Smooth muscle cell (in vitro differentiated cells): ENCODE measurements at regions not wholly inside any gene's neighbourhood (a gene's known extent, or its start where the extent isn't known, plus 50 kb on each side); places are given as distances from the start of the nearest gene placed in this dataset.

ENCODE experiments used
- DNase-seq: peaks from one replicate; lab custom pipeline; 2025; ENCODE audit not compliant: unreplicated experiment; lab: John Stamatoyannopoulos, UW
- H2AFZ ChIP-seq: fragments of 200-600 bp; sonication (generic); 2 replicates; pipeline ENCODE4 v1.6.0; 2016; ENCODE audit warnings: antibody characterized with exemption, low read depth, mild to moderate bottlenecking
- H3F3A ChIP-seq: fragments of 200-600 bp; sonication (generic); 2 replicates; pipeline ENCODE4 v1.6.0; 2017; ENCODE audit warnings: antibody characterized with exemption, low read depth
- H3K27ac ChIP-seq: fragments of 200-600 bp; sonication (generic); 2 replicates; pipeline ENCODE4 v1.5.1; 2016; ENCODE audit warnings: low read depth, mild to moderate bottlenecking
- H3K27me3 ChIP-seq: fragments of 200-600 bp; sonication (generic); 2 replicates; pipeline ENCODE4 v1.6.1; 2016; ENCODE audit warnings: low read depth, mild to moderate bottlenecking
- H3K36me3 ChIP-seq: fragments of 200-600 bp; sonication (generic); 2 replicates; pipeline ENCODE4 v1.5.1; 2016; ENCODE audit warnings: low read depth
- H3K4me1 ChIP-seq: fragments of 200-600 bp; sonication (generic); 2 replicates; pipeline ENCODE4 v1.5.1; 2016; ENCODE audit warnings: low read depth
- H3K4me2 ChIP-seq: fragments of 200-600 bp; sonication (generic); 2 replicates; pipeline ENCODE4 v1.6.0; 2016; ENCODE audit warnings: mild to moderate bottlenecking
- H3K4me3 ChIP-seq: fragments of 200-600 bp; sonication (generic); 2 replicates; pipeline ENCODE4 v1.5.1; 2016; ENCODE audit warnings: mild to moderate bottlenecking
- H3K79me2 ChIP-seq: fragments of 200-600 bp; sonication (generic); 2 replicates; pipeline ENCODE4 v1.6.0; 2016; ENCODE audit warnings: low read depth, mild to moderate bottlenecking
- H3K9ac ChIP-seq: fragments of 200-600 bp; sonication (generic); 2 replicates; pipeline ENCODE4 v1.6.0; 2016; ENCODE audit warnings: low read depth
- H3K9me3 ChIP-seq: fragments of 200-600 bp; sonication (generic); replicated peaks from 2 replicates; pipeline ENCODE4 v1.5.1; 2016; ENCODE audit warnings: low read depth
- H4K20me1 ChIP-seq: fragments of 200-600 bp; sonication (generic); 2 replicates; pipeline ENCODE4 v1.6.0; 2016; ENCODE audit warnings: low read depth
- WGBS: methylation state at CpG from one replicate; pipeline ENCODE4 v1.1.7; 2016; ENCODE audit warnings: low lambda C conversion rate; 5-methylcytosine and 5-hydroxymethylcytosine counted together
- TF ChIP-seq, protein P1 (sequence below): fragments of 200-600 bp; sonication (generic); IDR thresholded peaks from 2 replicates; pipeline ENCODE4 v1.5.1; 2017; ENCODE audit warnings: borderline replicate concordance, mild to moderate bottlenecking, antibody characterized with exemption; ENCODE audit not compliant: insufficient read depth, poor library complexity, severe bottlenecking

DNA sequence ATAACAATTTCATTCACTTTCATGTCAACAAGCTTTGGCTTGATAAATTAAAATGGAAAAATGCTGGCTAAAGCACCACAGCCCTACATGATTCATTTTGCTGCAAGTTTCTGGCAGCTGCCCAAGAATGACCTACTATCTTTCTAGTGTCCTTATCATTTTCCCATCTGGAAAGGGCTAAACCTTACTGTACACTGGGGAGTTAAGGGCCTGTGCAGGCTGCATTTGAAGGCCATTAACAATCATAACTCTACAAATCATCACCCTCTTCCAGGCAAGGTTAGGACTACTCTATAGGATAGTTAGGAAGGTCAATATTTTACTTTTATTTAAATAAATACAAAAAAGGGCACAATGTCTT lies 579.7 kb upstream of the ZNF608 start:
- Histone ChIP-seq H3K79me2 (no peaks in the 10 kb centered on the region), H3K4me3 (no peak overlapping the region), H3F3A (peaks cover 10% of the 10 kb centered on the region), H3K27me3 (no peaks in the 10 kb centered on the region), H3K4me1 (peaks cover 19% of the 10 kb centered on the region), H3K36me3 (no peaks in the 10 kb centered on the region), H3K9ac (no peak overlapping the region), H4K20me1 (no peaks in the 10 kb centered on the region), H3K9me3 (no peaks in the 10 kb centered on the region), H2AFZ (no peak overlapping the region), H3K4me2 (no peak overlapping the region), H3K27ac (no peak overlapping the region)
- DNase-seq: no peak
- TF ChIP-seq, protein P1, sequence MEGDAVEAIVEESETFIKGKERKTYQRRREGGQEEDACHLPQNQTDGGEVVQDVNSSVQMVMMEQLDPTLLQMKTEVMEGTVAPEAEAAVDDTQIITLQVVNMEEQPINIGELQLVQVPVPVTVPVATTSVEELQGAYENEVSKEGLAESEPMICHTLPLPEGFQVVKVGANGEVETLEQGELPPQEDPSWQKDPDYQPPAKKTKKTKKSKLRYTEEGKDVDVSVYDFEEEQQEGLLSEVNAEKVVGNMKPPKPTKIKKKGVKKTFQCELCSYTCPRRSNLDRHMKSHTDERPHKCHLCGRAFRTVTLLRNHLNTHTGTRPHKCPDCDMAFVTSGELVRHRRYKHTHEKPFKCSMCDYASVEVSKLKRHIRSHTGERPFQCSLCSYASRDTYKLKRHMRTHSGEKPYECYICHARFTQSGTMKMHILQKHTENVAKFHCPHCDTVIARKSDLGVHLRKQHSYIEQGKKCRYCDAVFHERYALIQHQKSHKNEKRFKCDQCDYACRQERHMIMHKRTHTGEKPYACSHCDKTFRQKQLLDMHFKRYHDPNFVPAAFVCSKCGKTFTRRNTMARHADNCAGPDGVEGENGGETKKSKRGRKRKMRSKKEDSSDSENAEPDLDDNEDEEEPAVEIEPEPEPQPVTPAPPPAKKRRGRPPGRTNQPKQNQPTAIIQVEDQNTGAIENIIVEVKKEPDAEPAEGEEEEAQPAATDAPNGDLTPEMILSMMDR: no peak

DNA sequence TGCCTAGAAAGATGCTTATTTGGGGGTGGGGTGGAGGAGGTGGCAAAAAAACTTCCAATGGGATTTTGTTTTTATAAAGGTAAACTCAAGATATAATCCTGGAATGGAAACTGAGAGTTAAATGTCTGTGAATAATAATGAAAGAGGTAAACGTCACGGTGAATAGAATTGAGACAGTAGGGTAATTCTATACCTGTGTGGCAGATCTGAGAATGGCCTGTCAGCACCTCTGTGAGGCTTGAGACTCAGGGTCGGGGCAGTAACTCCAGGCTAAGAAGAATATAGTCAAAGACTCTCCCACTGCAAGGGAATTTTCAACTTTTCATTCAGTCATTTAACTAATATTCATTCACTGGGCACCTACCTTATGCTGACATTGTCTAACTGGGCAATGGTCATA lies 581.2 kb upstream of the ZNF608 start:
- H3K27me3 ChIP-seq: no peaks in the 10 kb centered on the region
- no peak overlapping the region for H3K9ac ChIP-seq
- H3K4me2 ChIP-seq: no peak overlapping the region
- DNase-seq: no peak
- peaks cover 19% of the 10 kb centered on the region for H3K4me1 ChIP-seq
- H2AFZ ChIP-seq: no peak overlapping the region
- H3K9me3 ChIP-seq: no peaks in the 10 kb centered on the region
- peaks cover 10% of the 10 kb centered on the region for H3F3A ChIP-seq
- H3K79me2 ChIP-seq: no peaks in the 10 kb centered on the region
- H3K27ac ChIP-seq: no peak overlapping the region
- WGBS: 76% methylated on average over 3 of the region's 3 CpGs
- no peaks in the 10 kb centered on the region for H3K36me3 ChIP-seq
- H3K4me3 ChIP-seq: no peak overlapping the region
- no peaks in the 10 kb centered on the region for H4K20me1 ChIP-seq
- TF ChIP-seq, protein P1: no peak

DNA sequence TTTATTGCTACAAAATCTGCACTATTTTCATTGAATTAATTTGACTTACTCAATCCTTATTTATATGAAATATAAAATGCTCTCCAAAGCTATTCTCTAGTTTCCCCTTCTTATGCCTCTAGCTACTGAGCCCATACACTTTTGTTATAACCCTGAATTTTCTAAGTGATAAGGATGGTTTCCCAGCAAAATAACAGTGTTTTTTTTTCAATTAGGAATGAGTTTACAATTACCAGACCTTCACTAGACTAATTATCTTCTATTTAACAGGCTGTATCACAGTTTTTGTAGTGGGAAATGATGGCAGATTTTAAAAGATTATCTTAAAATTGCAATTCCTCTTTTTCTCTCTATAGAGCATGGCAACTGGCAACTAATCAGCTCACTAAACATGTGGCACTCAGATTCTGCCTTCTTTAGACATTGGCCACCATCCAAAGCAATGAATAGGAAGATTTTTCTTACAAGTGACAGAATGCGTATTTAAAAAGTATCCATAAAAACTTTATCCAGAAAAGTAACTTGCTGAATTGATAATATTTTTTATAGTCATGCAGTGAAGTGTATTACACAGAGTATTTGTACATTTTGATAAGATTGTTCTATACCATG lies 585.7 kb upstream of the ZNF608 start:
- Histone ChIP-seq H3K79me2 (no peaks in the 10 kb centered on the region), H3K36me3 (no peaks in the 10 kb centered on the region), H3F3A (no peaks in the 10 kb centered on the region), H2AFZ (no peak overlapping the region), H3K9me3 (no peaks in the 10 kb centered on the region), H3K27ac (no peak overlapping the region), H3K4me1 (peaks cover 7% of the 10 kb centered on the region), H3K27me3 (no peaks in the 10 kb centered on the region), H4K20me1 (no peaks in the 10 kb centered on the region), H3K9ac (no peak overlapping the region), H3K4me2 (no peak overlapping the region), H3K4me3 (no peak overlapping the region)
- WGBS: 58% methylated on average over 1 of the region's 1 CpG
- DNase-seq: no peak
- TF ChIP-seq, protein P1: no peak

DNA sequence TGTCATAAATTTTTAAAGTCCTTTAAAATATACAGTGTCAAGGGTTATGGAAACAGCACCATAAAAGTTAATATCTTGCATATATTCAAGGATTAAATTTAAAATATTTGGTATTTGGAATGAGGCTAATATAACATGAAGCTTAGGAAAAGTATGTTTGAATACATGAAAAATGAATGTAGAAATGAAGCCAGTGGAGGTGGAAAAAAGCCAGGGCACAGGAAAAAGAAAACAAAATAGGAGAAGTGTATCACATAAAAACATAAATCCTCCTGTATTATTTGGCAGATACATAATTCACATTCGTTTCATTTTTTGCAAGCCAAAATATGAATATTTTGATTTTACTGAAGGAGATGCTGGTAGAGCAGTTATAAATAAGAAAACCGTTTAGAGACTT lies 587.0 kb upstream of the ZNF608 start:
- H3K9me3 ChIP-seq: no peaks in the 10 kb centered on the region
- no peak overlapping the region for H3K27ac ChIP-seq
- no peak overlapping the region for H3K4me2 ChIP-seq
- 88% methylated on average over 2 of the region's 2 CpGs for WGBS
- H3K36me3 ChIP-seq: no peaks in the 10 kb centered on the region
- no peak for DNase-seq
- no peaks in the 10 kb centered on the region for H3K79me2 ChIP-seq
- H3K4me3 ChIP-seq: no peak overlapping the region
- H2AFZ ChIP-seq: no peak overlapping the region
- TF ChIP-seq, protein P1: no peak
- peaks cover 10% of the 10 kb centered on the region for H3K4me1 ChIP-seq
- H3K27me3 ChIP-seq: no peaks in the 10 kb centered on the region
- H3K9ac ChIP-seq: no peak overlapping the region
- no peaks in the 10 kb centered on the region for H4K20me1 ChIP-seq
- H3F3A ChIP-seq: no peaks in the 10 kb centered on the region
